SJCRH30 (cell line): ENCODE measurements at regions not wholly inside any gene's neighbourhood (a gene's known extent, or its start where the extent isn't known, plus 50 kb on each side); places are given as distances from the start of the nearest gene placed in this dataset.
A peak's percentile ranks its signal among the peaks of the same experiment; 100 is the strongest.
"Not testable (repeated sequence)": the region's sequence is repeated elsewhere in the genome, so short reads cannot be mapped to it uniquely, and the experiment has no call there.

Source experiments
- DNase-seq, 2 experiments: peaks; one replicate each; pipeline ENCODE4 v3.0.0-alpha.2; 2015 to 2020
- H3K27ac ChIP-seq: fragments of 250-450 bp; sonication (Bioruptor Pico); 2 replicates; pipeline ENCODE4 v1.5.1; 2020; ENCODE audit warnings: mild to moderate bottlenecking, moderate library complexity
- H3K27me3 ChIP-seq: fragments of 250-450 bp; sonication (Bioruptor Pico); 2 replicates; pipeline ENCODE4 v1.5.1; 2020; ENCODE audit warnings: mild to moderate bottlenecking, moderate library complexity
- H3K36me3 ChIP-seq: fragments of 250-450 bp; sonication (Bioruptor Pico); 2 replicates; pipeline ENCODE4 v1.5.1; 2020; ENCODE audit warnings: mild to moderate bottlenecking, moderate library complexity
- H3K4me1 ChIP-seq: fragments of 250-450 bp; sonication (Bioruptor Pico); 2 replicates; pipeline ENCODE4 v1.5.1; 2020; ENCODE audit warnings: mild to moderate bottlenecking, moderate library complexity
- H3K4me3 ChIP-seq: fragments of 250-450 bp; sonication (Bioruptor Pico); 2 replicates; pipeline ENCODE4 v1.5.1; 2020; ENCODE audit warnings: mild to moderate bottlenecking, moderate library complexity
- H3K9me3 ChIP-seq: fragments of 250-450 bp; sonication (Bioruptor Pico); replicated peaks from 2 replicates; pipeline ENCODE4 v1.5.1; 2020; ENCODE audit warnings: mild to moderate bottlenecking, moderate library complexity

DNA sequence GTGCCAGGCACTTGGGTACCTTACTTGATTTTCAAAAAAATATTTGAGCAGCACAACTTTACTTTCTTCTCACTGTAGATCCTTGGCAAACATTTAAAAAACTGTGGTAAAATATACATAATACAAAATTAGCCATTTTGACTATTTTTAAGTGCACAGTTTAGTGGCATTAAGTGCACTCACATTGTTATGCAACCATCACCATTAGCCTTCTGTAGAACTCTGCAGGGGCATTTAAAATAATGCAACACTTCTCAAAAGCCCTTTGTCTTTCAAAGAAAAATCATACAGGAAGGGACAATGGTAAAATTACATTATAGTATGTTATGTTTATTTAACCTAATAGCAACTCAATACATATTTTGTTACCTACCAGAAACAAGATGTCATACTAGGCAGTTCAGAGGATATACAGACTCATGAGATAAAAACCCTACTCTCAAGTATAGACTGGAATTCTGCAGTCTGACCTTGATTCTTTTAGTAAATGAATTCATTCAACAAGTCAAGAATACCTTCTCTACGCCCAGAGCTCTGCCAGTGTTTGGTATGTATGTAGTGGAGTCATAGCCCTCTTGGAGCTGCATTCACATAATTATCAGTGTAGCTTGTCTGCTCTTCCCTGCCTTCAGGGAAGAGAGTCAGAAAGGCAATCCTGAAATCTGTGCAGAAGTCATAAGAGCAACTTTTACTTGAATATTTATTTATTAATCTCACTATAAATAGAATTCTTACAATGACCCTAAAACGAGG is 74.0 kb upstream of the ARRDC3 start:
- Histone ChIP-seq H3K4me1 (no peaks in the 10 kb centered on the region), H3K4me3 (no peak overlapping the region), H3K27me3 (no peaks in the 10 kb centered on the region), H3K36me3 (no peaks in the 10 kb centered on the region), H3K9me3 (no peaks in the 10 kb centered on the region), H3K27ac (no peak overlapping the region)
- no peak for DNase-seq

DNA sequence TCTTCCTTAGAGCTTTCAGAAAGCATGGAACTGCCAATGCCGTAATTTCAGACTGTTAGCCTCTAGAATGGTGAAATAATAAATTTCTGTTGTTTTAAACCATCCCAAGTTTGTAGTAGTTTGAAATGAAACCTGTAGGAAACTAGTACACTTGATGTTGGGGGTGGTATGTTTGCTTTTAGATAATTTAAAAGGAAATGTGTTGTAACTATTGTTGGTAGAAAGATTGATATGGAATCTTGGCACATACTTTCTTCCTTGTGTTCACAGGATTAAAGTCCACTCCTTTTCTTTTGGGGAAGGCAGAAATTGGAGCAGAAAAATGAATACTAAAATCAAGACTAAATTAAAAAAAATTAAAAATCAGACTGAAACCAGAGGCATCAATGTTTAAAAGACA is 66.0 kb upstream of the ARRDC3 start:
- Histone ChIP-seq H3K4me3 (no peak overlapping the region), H3K27ac (no peak overlapping the region), H3K9me3 (no peaks in the 10 kb centered on the region), H3K27me3 (no peaks in the 10 kb centered on the region), H3K4me1 (no peaks in the 10 kb centered on the region), H3K36me3 (no peaks in the 10 kb centered on the region)
- no peak for DNase-seq

GRCh38 chr5:91448079-91448478 is 65.0 kb upstream of the ARRDC3 start:
- not testable (repeated sequence) for H3K4me1 ChIP-seq, H3K4me3 ChIP-seq, H3K27me3 ChIP-seq, H3K27ac ChIP-seq, H3K9me3 ChIP-seq, DNase-seq, H3K36me3 ChIP-seq

DNA sequence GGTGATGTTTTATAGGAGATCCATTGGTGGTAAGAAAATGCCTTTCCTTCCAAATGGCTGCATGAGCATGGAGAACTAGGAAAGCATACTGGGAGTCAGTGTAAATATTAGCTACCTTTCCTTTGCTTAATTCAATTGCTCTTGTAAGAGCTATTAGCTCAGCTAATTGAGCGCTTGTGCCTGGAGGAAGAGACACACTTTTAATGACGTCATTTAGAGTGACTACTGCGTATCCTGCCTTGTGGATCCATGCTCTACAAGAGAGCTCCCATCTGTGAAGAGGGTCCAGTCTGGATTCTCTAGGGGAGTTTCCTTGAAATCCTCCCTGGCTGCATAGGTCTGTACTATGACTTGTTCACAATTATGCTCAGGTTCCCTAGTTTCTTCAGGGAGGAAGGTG is 63.8 kb upstream of the ARRDC3 start:
- not testable (repeated sequence) for H3K27me3 ChIP-seq, DNase-seq, H3K4me3 ChIP-seq, H3K27ac ChIP-seq, H3K36me3 ChIP-seq, H3K4me1 ChIP-seq, H3K9me3 ChIP-seq

GRCh38 chr5:91443761-91444467 is 60.8 kb upstream of the ARRDC3 start:
- no peak overlapping the region for H3K4me3 ChIP-seq
- DNase-seq = no peak
- H3K9me3 ChIP-seq = no peaks in the 10 kb centered on the region
- H3K27ac ChIP-seq = no peak overlapping the region
- peaks cover 4% of the 10 kb centered on the region; the same call in 1 of the 2 replicates for H3K4me1 ChIP-seq
- no peaks in the 10 kb centered on the region for H3K27me3 ChIP-seq
- no peaks in the 10 kb centered on the region for H3K36me3 ChIP-seq

DNA sequence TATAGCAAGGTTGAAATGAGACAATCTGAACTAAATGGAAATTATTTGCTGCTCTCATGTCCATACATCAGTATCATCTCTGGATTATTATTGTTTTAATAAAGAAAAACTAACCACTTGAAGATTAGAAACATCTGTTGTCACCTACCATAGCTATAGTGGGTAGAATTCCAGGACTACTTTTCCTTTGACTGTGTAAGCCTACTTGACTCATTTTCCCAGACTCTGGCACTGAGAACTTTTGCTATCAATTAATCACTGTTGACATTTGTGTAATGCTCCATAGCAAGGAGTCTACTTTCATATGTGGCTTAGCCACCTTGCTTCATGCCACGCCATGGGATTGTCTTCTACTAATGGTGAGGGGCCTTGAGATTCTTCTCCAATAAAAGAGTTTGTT is 59.9 kb upstream of the ARRDC3 start:
- Histone ChIP-seq H3K27ac (no peak overlapping the region), H3K27me3 (no peaks in the 10 kb centered on the region), H3K4me1 (peaks cover 4% of the 10 kb centered on the region; the same call in 1 of the 2 replicates), H3K9me3 (no peaks in the 10 kb centered on the region), H3K36me3 (no peaks in the 10 kb centered on the region), H3K4me3 (no peak overlapping the region)
- peak in 1 of 2 experiments; percentile 11 for DNase-seq

GRCh38 chr5:91441082-91441481 is 58.0 kb upstream of the ARRDC3 start:
- H3K27me3 ChIP-seq = no peaks in the 10 kb centered on the region
- H3K9me3 ChIP-seq = no peaks in the 10 kb centered on the region
- 0 out of 2 replicates have a peak, but pooled peaks cover 2% of the 10 kb centered on the region for H3K36me3 ChIP-seq
- peaks cover 4% of the 10 kb centered on the region; the same call in 1 of the 2 replicates for H3K4me1 ChIP-seq
- no peak overlapping the region for H3K4me3 ChIP-seq
- no peak for DNase-seq
- H3K27ac ChIP-seq = no peak overlapping the region

- Histone ChIP-seq H3K36me3 (0 out of 2 replicates have a peak, but pooled peaks cover 2% of the 10 kb centered on the region), H3K4me1 (peaks cover 4% of the 10 kb centered on the region; the same call in 1 of the 2 replicates)
Observed at GRCh38 chr5:91438871-91439270, 55.8 kb upstream of the ARRDC3 start.

DNA sequence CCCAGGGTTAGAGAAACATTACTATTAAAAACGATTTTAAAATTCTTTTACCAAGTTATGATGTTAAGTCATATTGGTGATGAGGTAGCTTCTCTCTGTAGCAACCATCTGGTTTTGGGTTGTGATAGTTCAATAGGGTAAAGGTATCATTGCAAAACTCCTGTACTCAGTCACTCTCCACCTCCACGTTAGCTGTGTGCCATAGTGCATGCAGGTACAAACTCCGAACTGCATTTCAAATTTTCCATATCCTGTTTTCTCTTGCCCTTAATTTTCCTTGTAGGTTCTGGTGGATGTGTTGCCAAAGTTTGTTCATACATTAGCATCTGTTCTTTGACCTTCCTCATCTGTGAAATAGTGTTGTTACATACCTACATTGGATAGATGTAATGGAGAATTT is 53.1 kb upstream of the ARRDC3 start:
- Histone ChIP-seq H3K9me3 (no peaks in the 10 kb centered on the region), H3K4me3 (no peak overlapping the region), H3K4me1 (no peaks in the 10 kb centered on the region), H3K27me3 (no peaks in the 10 kb centered on the region), H3K27ac (no peak overlapping the region), H3K36me3 (0 out of 2 replicates have a peak, but pooled peaks cover 2% of the 10 kb centered on the region)
- DNase-seq = no peak

More at GRCh38 chr5:91438871-91439270, 55.8 kb upstream of the ARRDC3 start:
- no peak for DNase-seq
- H3K27me3 ChIP-seq = no peaks in the 10 kb centered on the region
- H3K4me3 ChIP-seq = no peak overlapping the region
- H3K27ac ChIP-seq = no peak overlapping the region
- no peaks in the 10 kb centered on the region for H3K9me3 ChIP-seq

- no peaks in the 10 kb centered on the region for H3K9me3 ChIP-seq
- H3K4me1 ChIP-seq = no peaks in the 10 kb centered on the region
- no peak overlapping the region for H3K4me3 ChIP-seq
- no peak overlapping the region for H3K27ac ChIP-seq
- DNase-seq = no peak
- H3K27me3 ChIP-seq = no peaks in the 10 kb centered on the region
- H3K36me3 ChIP-seq = 0 out of 2 replicates have a peak, but pooled peaks cover 2% of the 10 kb centered on the region
Observed at GRCh38 chr5:91434348-91434747, 51.2 kb upstream of the ARRDC3 start.

DNA sequence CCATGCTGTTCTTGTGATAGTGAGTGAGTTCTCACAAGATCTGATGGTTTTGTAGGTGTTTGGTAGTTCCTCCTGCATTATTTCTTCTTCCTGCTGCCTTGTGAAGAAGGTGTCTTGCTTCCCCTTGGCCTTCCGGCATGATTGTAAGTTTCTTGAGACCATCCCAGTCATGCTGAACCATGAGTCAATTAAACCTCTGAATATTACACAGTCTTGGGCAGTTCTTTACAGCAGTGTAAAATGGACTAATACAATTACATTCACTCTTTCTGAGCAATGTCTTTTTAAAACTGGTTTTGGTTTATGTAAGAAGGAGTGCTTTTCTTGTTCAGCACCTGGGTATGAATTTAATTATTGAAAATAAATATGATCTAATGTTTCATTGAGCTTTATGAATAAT is 50.7 kb upstream of the ARRDC3 start:
- no peak for DNase-seq
- H3K9me3 ChIP-seq = no peaks in the 10 kb centered on the region
- no peak overlapping the region for H3K4me3 ChIP-seq
- H3K27ac ChIP-seq = no peak overlapping the region
- H3K36me3 ChIP-seq = 0 out of 2 replicates have a peak, but pooled peaks cover 2% of the 10 kb centered on the region
- H3K27me3 ChIP-seq = no peaks in the 10 kb centered on the region
- H3K4me1 ChIP-seq = no peaks in the 10 kb centered on the region
